GM12878 (cell line): ENCODE measurements at regions not wholly inside any gene's neighbourhood (a gene's known extent, or its start where the extent isn't known, plus 50 kb on each side); places are given as distances from the start of the nearest gene placed in this dataset.

Experiments used
- BHLHE40 ChIP-seq, 2 experiments: fragments of 450-650 bp in 1 of 2; IDR thresholded peaks; 2 replicates each; pipeline ENCODE4 v1.6.1; 2011 to 2017; ENCODE audit warnings: low read depth in 2 of 2, borderline replicate concordance in 1 of 2, improper control_type of control experiment in 1 of 2, low read length in 1 of 2, mild to moderate bottlenecking in 1 of 2
- CBFB ChIP-seq: IDR thresholded peaks from 2 replicates; pipeline ENCODE4 v1.6.1; 2016; ENCODE audit warnings: antibody characterized with exemption, low read depth
- CBX3 ChIP-seq: fragments of 200-600 bp; sonication (generic); IDR thresholded peaks from 2 replicates; pipeline ENCODE4 v1.6.1; 2016; ENCODE audit warnings: low read depth, borderline replicate concordance
- EP300 ChIP-seq, 2 experiments: fragments of 150-350 bp in 1 of 2; IDR thresholded peaks; 2 replicates each; pipeline ENCODE4 v1.6.1; 2011 to 2012; ENCODE audit warnings: low read depth in 2 of 2, low read length in 2 of 2, borderline replicate concordance in 1 of 2, improper control_type of control experiment in 1 of 2, inconsistent platforms in 1 of 2; ENCODE audit not compliant: control insufficient read depth in 1 of 2
- FOS ChIP-seq: IDR thresholded peaks from 3 replicates; pipeline ENCODE4 v1.6.1; 2011; ENCODE audit warnings: borderline replicate concordance; ENCODE audit not compliant: insufficient read length; ENCODE audit errors: extremely low read depth
- HDAC2 ChIP-seq: fragments of 200-600 bp; sonication (generic); IDR thresholded peaks from 2 replicates; pipeline ENCODE4 v1.6.1; 2017
- NFYB ChIP-seq: IDR thresholded peaks from 2 replicates; pipeline ENCODE4 v1.6.1; 2011; ENCODE audit warnings: low read depth, mild to moderate bottlenecking, low read length, improper control_type of control experiment, moderate library complexity; ENCODE audit not compliant: insufficient read depth
- POLR2A ChIP-seq: IDR thresholded peaks from 2 replicates; pipeline ENCODE4 v1.6.1; 2011; ENCODE audit warnings: low read depth, mild to moderate bottlenecking, low read length
- RFX5 ChIP-seq: IDR thresholded peaks from 2 replicates; pipeline ENCODE4 v1.6.1; 2011; ENCODE audit warnings: low read depth, low read length, improper control_type of control experiment
- YY1 ChIP-seq: IDR thresholded peaks from 2 replicates; pipeline ENCODE4 v1.6.1; 2011; ENCODE audit warnings: low read depth, mild to moderate bottlenecking, low read length
- ZNF24 ChIP-seq: fragments of 450-650 bp; IDR thresholded peaks from 2 replicates; pipeline ENCODE4 v1.6.1; 2017; ENCODE audit warnings: antibody characterized with exemption, mild to moderate bottlenecking
- ZZZ3 ChIP-seq: IDR thresholded peaks from 2 replicates; pipeline ENCODE4 v1.6.1; 2011; ENCODE audit warnings: low read depth; ENCODE audit not compliant: control insufficient read depth, insufficient read length
- TF ChIP-seq, protein P1 (sequence below), 3 experiments: IDR thresholded peaks in 2 of 3; conservative IDR thresholded peaks in 1 of 3; 2 replicates each; pipeline ENCODE4 v1.5.1; 2011; ENCODE audit warnings: low read depth in 3 of 3, low read length in 3 of 3, mild to moderate bottlenecking in 3 of 3, control low read depth in 2 of 3, moderate library complexity in 2 of 3, inconsistent platforms in 1 of 3, mixed read lengths in 1 of 3; ENCODE audit not compliant: control insufficient read depth in 2 of 3, insufficient read depth in 1 of 3; ENCODE audit errors: extremely low read depth in 1 of 3

DNA sequence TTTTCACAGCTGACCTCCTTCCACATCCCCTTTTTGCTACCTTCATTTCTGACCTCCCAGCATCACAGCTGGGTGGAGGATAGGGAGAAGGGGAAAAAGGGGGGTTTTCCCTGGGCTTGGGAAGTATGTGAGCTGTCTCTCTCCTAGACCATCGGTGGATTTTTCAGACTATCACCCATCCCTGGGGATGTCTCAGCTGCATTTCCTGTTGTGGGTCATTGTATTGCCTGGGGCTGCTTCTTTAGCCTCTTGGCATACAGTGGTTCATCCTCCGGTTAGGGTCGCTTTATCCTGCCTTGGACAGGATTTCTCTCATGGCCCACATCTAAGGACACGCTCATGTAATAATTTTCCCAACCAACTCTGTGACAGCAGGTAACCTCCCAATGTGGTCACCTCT lies 142.5 kb upstream of the ARG1 start:
- TF ChIP-seq POLR2A (no peak), RFX5 (no peak), HDAC2 (no peak), FOS (no peak), EP300 (IDR thresholded peaks at IDR 0.05; ENCODE audit: borderline replicate concordance in 1 of 2, control insufficient read depth in 1 of 2, low read depth in 2 of 2, low read length in 2 of 2) (no peak), BHLHE40 (IDR thresholded peaks at IDR 0.05; ENCODE audit: borderline replicate concordance in 1 of 2, low read depth in 2 of 2, low read length in 1 of 2) (no peak), NFYB (no peak), ZNF24 (no peak), YY1 (no peak), CBX3 (no peak), ZZZ3 (no peak), CBFB (no peak)
- TF ChIP-seq, protein P1, sequence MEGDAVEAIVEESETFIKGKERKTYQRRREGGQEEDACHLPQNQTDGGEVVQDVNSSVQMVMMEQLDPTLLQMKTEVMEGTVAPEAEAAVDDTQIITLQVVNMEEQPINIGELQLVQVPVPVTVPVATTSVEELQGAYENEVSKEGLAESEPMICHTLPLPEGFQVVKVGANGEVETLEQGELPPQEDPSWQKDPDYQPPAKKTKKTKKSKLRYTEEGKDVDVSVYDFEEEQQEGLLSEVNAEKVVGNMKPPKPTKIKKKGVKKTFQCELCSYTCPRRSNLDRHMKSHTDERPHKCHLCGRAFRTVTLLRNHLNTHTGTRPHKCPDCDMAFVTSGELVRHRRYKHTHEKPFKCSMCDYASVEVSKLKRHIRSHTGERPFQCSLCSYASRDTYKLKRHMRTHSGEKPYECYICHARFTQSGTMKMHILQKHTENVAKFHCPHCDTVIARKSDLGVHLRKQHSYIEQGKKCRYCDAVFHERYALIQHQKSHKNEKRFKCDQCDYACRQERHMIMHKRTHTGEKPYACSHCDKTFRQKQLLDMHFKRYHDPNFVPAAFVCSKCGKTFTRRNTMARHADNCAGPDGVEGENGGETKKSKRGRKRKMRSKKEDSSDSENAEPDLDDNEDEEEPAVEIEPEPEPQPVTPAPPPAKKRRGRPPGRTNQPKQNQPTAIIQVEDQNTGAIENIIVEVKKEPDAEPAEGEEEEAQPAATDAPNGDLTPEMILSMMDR (IDR thresholded peaks at IDR 0.05 in 2 of 3, conservative IDR thresholded peaks at IDR 0.05 in 1 of 3; ENCODE audit: control insufficient read depth in 2 of 3, extremely low read depth in 1 of 3, insufficient read depth in 1 of 3, low read depth in 3 of 3, low read length in 3 of 3), result no peak
